Activated naive CD8-positive, alpha-beta T cell treated with anti-CD3 and anti-CD28 coated beads, Interleukin-2, amount 10 ng/mL, durations not matched to agents 7 days and 5 days (primary cell): ENCODE measurements at regions not wholly inside any gene's neighbourhood (a gene's known extent, or its start where the extent isn't known, plus 50 kb on each side); places are given as distances from the start of the nearest gene placed in this dataset.

Experiments
- ATAC-seq: fragments of 150-1000 bp; cut with Tn5 transposase; one replicate; pipeline ENCODE4 v1.10.0; 2021; ENCODE audit warnings: low read depth, moderate library complexity
- POLR2A ChIA-PET: fragments of 350-600 bp; sonication (Branson Sonifier 250); formaldehyde crosslinking; loops from one replicate; lab custom pipeline; 2021; ENCODE audit warnings: antibody characterized with exemption; lab: Charles Lee
- DNase-seq: peaks from one replicate; pipeline ENCODE4 v3.0.0; 2021
- H3K27ac Mint-ChIP-seq: one replicate; pipeline ENCODE4 v1.8.0; 2022; ENCODE audit warnings: mild to moderate bottlenecking, mixed read lengths
- H3K27me3 Mint-ChIP-seq: one replicate; pipeline ENCODE4 v1.8.0; 2022; ENCODE audit warnings: mild to moderate bottlenecking, moderate library complexity, mixed read lengths
- H3K36me3 Mint-ChIP-seq: one replicate; pipeline ENCODE4 v1.8.0; 2021; ENCODE audit warnings: mild to moderate bottlenecking, mixed read lengths
- H3K4me1 Mint-ChIP-seq: one replicate; pipeline ENCODE4 v1.8.0; 2021; ENCODE audit warnings: mixed read lengths
- H3K4me3 Mint-ChIP-seq: one replicate; pipeline ENCODE4 v1.8.0; 2022; ENCODE audit warnings: mild to moderate bottlenecking, moderate library complexity, mixed read lengths
- H3K9me3 Mint-ChIP-seq: one replicate; pipeline ENCODE4 v1.8.0; 2021; ENCODE audit warnings: mixed read lengths

- no peak overlapping the region for H3K27ac Mint-ChIP-seq
- H3K27me3 Mint-ChIP-seq, result peaks cover 11% of the 10 kb centered on the region
- no peak for DNase-seq
- POLR2A ChIA-PET, result no interaction called here
- ATAC-seq, result no peak
- no peaks in the 10 kb centered on the region for H3K36me3 Mint-ChIP-seq
- no peak overlapping the region for H3K4me3 Mint-ChIP-seq
- no peaks in the 10 kb centered on the region for H3K9me3 Mint-ChIP-seq
- H3K4me1 Mint-ChIP-seq, result peaks cover 2% of the 10 kb centered on the region
These were observed 93.3 kb upstream of the COG2 start for GRCh38 chr1:230548997-230549396.

- H3K27ac Mint-ChIP-seq, result no peak overlapping the region
- H3K9me3 Mint-ChIP-seq, result peaks cover 2% of the 10 kb centered on the region
- peaks cover 2% of the 10 kb centered on the region for H3K4me1 Mint-ChIP-seq
- no peak overlapping the region for H3K4me3 Mint-ChIP-seq
- no peaks in the 10 kb centered on the region for H3K36me3 Mint-ChIP-seq
- DNase-seq (no peak), ATAC-seq (no peak)
- peaks cover 8% of the 10 kb centered on the region for H3K27me3 Mint-ChIP-seq
- POLR2A ChIA-PET, result no interaction called here
These were observed 93.9 kb upstream of the COG2 start for GRCh38 chr1:230548357-230548756.

GRCh38 chr1:230545181-230545580 is 97.1 kb upstream of the COG2 start:
- Mint-ChIP-seq H3K27ac (no peak overlapping the region), H3K4me3 (no peak overlapping the region), H3K36me3 (no peaks in the 10 kb centered on the region), H3K27me3 (peaks cover 11% of the 10 kb centered on the region), H3K4me1 (peaks cover 7% of the 10 kb centered on the region), H3K9me3 (peaks cover 2% of the 10 kb centered on the region)
- ATAC-seq (no peak), DNase-seq (no peak)
- POLR2A ChIA-PET, result no interaction called here

GRCh38 chr1:230544758-230545157 is 97.5 kb upstream of the COG2 start:
- Mint-ChIP-seq H3K27me3 (peaks cover 11% of the 10 kb centered on the region), H3K36me3 (no peaks in the 10 kb centered on the region), H3K27ac (no peak overlapping the region), H3K4me3 (no peak overlapping the region), H3K4me1 (peaks cover 7% of the 10 kb centered on the region), H3K9me3 (peaks cover 2% of the 10 kb centered on the region)
- POLR2A ChIA-PET, result no interaction called here
- no peak for DNase-seq
- ATAC-seq, result no peak

GRCh38 chr1:230543085-230543484 is 99.2 kb upstream of the COG2 start:
- POLR2A ChIA-PET, result no interaction called here
- no peak for ATAC-seq

GRCh38 chr1:230542681-230543080 is 99.6 kb upstream of the COG2 start:
- Mint-ChIP-seq H3K36me3 (no peaks in the 10 kb centered on the region), H3K27ac (no peak overlapping the region), H3K9me3 (peaks cover 2% of the 10 kb centered on the region), H3K27me3 (peaks cover 14% of the 10 kb centered on the region), H3K4me1 (peaks cover 7% of the 10 kb centered on the region), H3K4me3 (no peak overlapping the region)
- POLR2A ChIA-PET, result no interaction called here
- ATAC-seq (no peak), DNase-seq (no peak)

More at GRCh38 chr1:230543085-230543484, 99.2 kb upstream of the COG2 start:
- Mint-ChIP-seq H3K4me1 (peaks cover 7% of the 10 kb centered on the region), H3K27me3 (peaks cover 14% of the 10 kb centered on the region), H3K36me3 (no peaks in the 10 kb centered on the region), H3K27ac (no peak overlapping the region), H3K4me3 (no peak overlapping the region), H3K9me3 (peaks cover 2% of the 10 kb centered on the region)
- DNase-seq, result no peak

- DNase-seq, result no peak
- POLR2A ChIA-PET, result no interaction called here
- peaks cover 4% of the 10 kb centered on the region for H3K9me3 Mint-ChIP-seq
- peaks cover 16% of the 10 kb centered on the region for H3K27me3 Mint-ChIP-seq
- no peak overlapping the region for H3K27ac Mint-ChIP-seq
- H3K36me3 Mint-ChIP-seq, result no peaks in the 10 kb centered on the region
- peak; percentile 93 for ATAC-seq
- H3K4me1 Mint-ChIP-seq, result peaks cover 7% of the 10 kb centered on the region
- H3K4me3 Mint-ChIP-seq, result peak overlapping the region; percentile 8
These were observed 100.2 kb upstream of the COG2 start for GRCh38 chr1:230542054-230542453.

GRCh38 chr1:230541306-230541705 is 101.0 kb upstream of the COG2 start:
- no peak overlapping the region for H3K27ac Mint-ChIP-seq
- no peaks in the 10 kb centered on the region for H3K36me3 Mint-ChIP-seq
- peaks cover 16% of the 10 kb centered on the region for H3K27me3 Mint-ChIP-seq
- DNase-seq, result no peak
- no peak for ATAC-seq
- H3K4me1 Mint-ChIP-seq, result peaks cover 7% of the 10 kb centered on the region
- H3K4me3 Mint-ChIP-seq, result no peak overlapping the region
- POLR2A ChIA-PET, result no interaction called here
- peaks cover 4% of the 10 kb centered on the region for H3K9me3 Mint-ChIP-seq

GRCh38 chr1:230540421-230541155 is 101.7 kb upstream of the COG2 start:
- no peak overlapping the region for H3K4me3 Mint-ChIP-seq
- H3K27me3 Mint-ChIP-seq, result peaks cover 15% of the 10 kb centered on the region
- peaks cover 4% of the 10 kb centered on the region for H3K9me3 Mint-ChIP-seq
- no peak for ATAC-seq
- no peak for DNase-seq
- H3K4me1 Mint-ChIP-seq, result peaks cover 7% of the 10 kb centered on the region
- H3K27ac Mint-ChIP-seq, result no peak overlapping the region
- POLR2A ChIA-PET, result no interaction called here
- H3K36me3 Mint-ChIP-seq, result no peaks in the 10 kb centered on the region

- no peak overlapping the region for H3K4me3 Mint-ChIP-seq
- POLR2A ChIA-PET, result no interaction called here
- no peak overlapping the region for H3K27ac Mint-ChIP-seq
- peaks cover 6% of the 10 kb centered on the region for H3K4me1 Mint-ChIP-seq
- ATAC-seq (no peak), DNase-seq (no peak)
- H3K9me3 Mint-ChIP-seq, result peaks cover 6% of the 10 kb centered on the region
- no peaks in the 10 kb centered on the region for H3K36me3 Mint-ChIP-seq
- H3K27me3 Mint-ChIP-seq, result peaks cover 15% of the 10 kb centered on the region
These were observed 104.8 kb upstream of the COG2 start for GRCh38 chr1:230537456-230537855.

- Mint-ChIP-seq H3K27ac (no peak overlapping the region), H3K27me3 (peaks cover 13% of the 10 kb centered on the region), H3K36me3 (no peaks in the 10 kb centered on the region), H3K4me3 (no peak overlapping the region), H3K9me3 (peaks cover 6% of the 10 kb centered on the region), H3K4me1 (peaks cover under 1% of the 10 kb centered on the region)
- ATAC-seq (no peak), DNase-seq (no peak)
- POLR2A ChIA-PET, result no interaction called here
These were observed 105.6 kb upstream of the COG2 start for GRCh38 chr1:230536641-230537155.

- H3K36me3 Mint-ChIP-seq, result no peaks in the 10 kb centered on the region
- POLR2A ChIA-PET, result no interaction called here
- H3K9me3 Mint-ChIP-seq, result peaks cover 6% of the 10 kb centered on the region
- H3K27me3 Mint-ChIP-seq, result peaks cover 11% of the 10 kb centered on the region
- ATAC-seq (no peak), DNase-seq (no peak)
- H3K4me1 Mint-ChIP-seq, result no peaks in the 10 kb centered on the region
- H3K4me3 Mint-ChIP-seq, result no peak overlapping the region
- H3K27ac Mint-ChIP-seq, result no peak overlapping the region
These were observed 108.1 kb upstream of the COG2 start for GRCh38 chr1:230534224-230534623.

- POLR2A ChIA-PET, result no interaction called here
- peaks cover 5% of the 10 kb centered on the region for H3K9me3 Mint-ChIP-seq
- no peaks in the 10 kb centered on the region for H3K4me1 Mint-ChIP-seq
- H3K36me3 Mint-ChIP-seq, result no peaks in the 10 kb centered on the region
- H3K27me3 Mint-ChIP-seq, result peaks cover 8% of the 10 kb centered on the region
- DNase-seq, result no peak
- no peak for ATAC-seq
- no peak overlapping the region for H3K4me3 Mint-ChIP-seq
- H3K27ac Mint-ChIP-seq, result no peak overlapping the region
These were observed 105.0 kb upstream of the PGBD5 start for GRCh38 chr1:230531103-230531502.

GRCh38 chr1:230519246-230519645 is 93.1 kb upstream of the PGBD5 start:
- Mint-ChIP-seq H3K4me1 (no peaks in the 10 kb centered on the region), H3K36me3 (no peaks in the 10 kb centered on the region), H3K9me3 (no peaks in the 10 kb centered on the region), H3K27ac (no peak overlapping the region), H3K27me3 (peaks cover 18% of the 10 kb centered on the region), H3K4me3 (no peak overlapping the region)
- POLR2A ChIA-PET, result no interaction called here
- ATAC-seq, result no peak
- DNase-seq, result no peak
